ENCODE measurements at regions not wholly inside any gene's neighbourhood (a gene's known extent, or its start where the extent isn't known, plus 50 kb on each side); places are given as distances from the start of the nearest gene placed in this dataset.
"Not testable (repeated sequence)": the region's sequence is repeated elsewhere in the genome, so short reads cannot be mapped to it uniquely, and the experiment has no call there.

DNA sequence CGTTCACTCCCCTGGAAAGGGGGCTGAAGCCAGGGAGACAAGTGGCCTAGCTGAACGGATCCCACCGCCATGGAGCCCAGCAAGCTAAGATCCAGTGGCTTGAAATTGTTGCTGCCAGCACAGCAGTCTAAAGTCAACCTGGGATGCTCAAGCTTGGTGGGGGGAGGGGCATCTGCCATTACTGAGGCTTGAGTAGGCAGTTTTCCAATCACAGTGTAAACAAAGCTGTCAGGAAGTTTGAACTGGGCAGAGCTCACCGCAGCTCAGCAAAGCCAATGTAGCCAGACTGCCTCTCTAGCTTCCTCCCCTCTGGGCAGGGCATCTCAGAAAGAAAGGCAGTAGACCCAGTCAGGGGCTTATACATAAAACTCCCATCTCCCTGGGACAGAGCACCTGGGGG is 470.0 kb upstream of the DIAPH2 start:
- TF ChIP-seq, protein P1, sequence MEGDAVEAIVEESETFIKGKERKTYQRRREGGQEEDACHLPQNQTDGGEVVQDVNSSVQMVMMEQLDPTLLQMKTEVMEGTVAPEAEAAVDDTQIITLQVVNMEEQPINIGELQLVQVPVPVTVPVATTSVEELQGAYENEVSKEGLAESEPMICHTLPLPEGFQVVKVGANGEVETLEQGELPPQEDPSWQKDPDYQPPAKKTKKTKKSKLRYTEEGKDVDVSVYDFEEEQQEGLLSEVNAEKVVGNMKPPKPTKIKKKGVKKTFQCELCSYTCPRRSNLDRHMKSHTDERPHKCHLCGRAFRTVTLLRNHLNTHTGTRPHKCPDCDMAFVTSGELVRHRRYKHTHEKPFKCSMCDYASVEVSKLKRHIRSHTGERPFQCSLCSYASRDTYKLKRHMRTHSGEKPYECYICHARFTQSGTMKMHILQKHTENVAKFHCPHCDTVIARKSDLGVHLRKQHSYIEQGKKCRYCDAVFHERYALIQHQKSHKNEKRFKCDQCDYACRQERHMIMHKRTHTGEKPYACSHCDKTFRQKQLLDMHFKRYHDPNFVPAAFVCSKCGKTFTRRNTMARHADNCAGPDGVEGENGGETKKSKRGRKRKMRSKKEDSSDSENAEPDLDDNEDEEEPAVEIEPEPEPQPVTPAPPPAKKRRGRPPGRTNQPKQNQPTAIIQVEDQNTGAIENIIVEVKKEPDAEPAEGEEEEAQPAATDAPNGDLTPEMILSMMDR (conservative IDR thresholded peaks at IDR 0.05; ENCODE audit: low read depth, low read length) = not testable (repeated sequence)
- TF ChIP-seq EZH2 (IDR thresholded peaks at IDR 0.05; ENCODE audit: borderline replicate concordance, low read depth, low read length, poor library complexity, severe bottlenecking) = not testable (repeated sequence)

Data from A673 (cell line).